SK-N-SH (cell line): ENCODE measurements at regions not wholly inside any gene's neighbourhood (a gene's known extent, or its start where the extent isn't known, plus 50 kb on each side); places are given as distances from the start of the nearest gene placed in this dataset.

Experiments
- CTCF ChIA-PET: fragments of 300-600, 350-600 bp; formaldehyde crosslinking; extraction: SDS; loops from one replicate; lab custom pipeline; 2021; lab: Yijun Ruan, JAX
- POLR2A ChIA-PET: fragments of 350-600 bp; sonication (Branson Sonifier 250); formaldehyde crosslinking; extraction: SDS; loops from one replicate; lab custom pipeline; 2020; ENCODE audit warnings: antibody characterized with exemption, inconsistent platforms; lab: Yijun Ruan, JAX
- DNase-seq: peaks from one replicate; pipeline ENCODE4 v3.0.0; 2012
- H2AFZ ChIP-seq: fragments of 200-600 bp; sonication (generic); 2 replicates; pipeline ENCODE4 v1.8.1; 2016; ENCODE audit warnings: antibody characterized with exemption, mild to moderate bottlenecking, low read depth
- H3F3A ChIP-seq: fragments of 200-600 bp; sonication (generic); replicated peaks from 2 replicates; pipeline ENCODE3; 2016; ENCODE audit warnings: antibody characterized with exemption, mild to moderate bottlenecking; ENCODE audit not compliant: insufficient read depth
- H3K27ac ChIP-seq, 2 experiments: fragments of 200-500 bp in 1 of 2; fragments of 200-600 bp in 1 of 2; sonication (Bioruptor generic) in 1 of 2; sonication (generic), shearing (Covaris generic) in 1 of 2; 2 replicates each; pipeline versions ENCODE4 v1.5.1 to v1.6.1; 2014 to 2016; ENCODE audit warnings: low read depth in 2 of 2, inconsistent platforms in 1 of 2, low read length in 1 of 2, mild to moderate bottlenecking in 1 of 2, mixed read lengths in 1 of 2
- H3K27me3 ChIP-seq: fragments of 200-600 bp; sonication (generic), shearing (Covaris generic); 2 replicates; pipeline ENCODE4 v1.6.1; 2016; ENCODE audit warnings: mixed run types; ENCODE audit not compliant: insufficient read depth
- H3K36me3 ChIP-seq, 2 experiments: fragments of 200-500 bp in 1 of 2; fragments of 200-600 bp in 1 of 2; sonication (Bioruptor generic) in 1 of 2; sonication (generic) in 1 of 2; replicated peaks in 1 of 2; 2 replicates each; pipeline versions ENCODE3 to v1.5.1; 2014 to 2016; ENCODE audit warnings: low read length in 1 of 2, mild to moderate bottlenecking in 1 of 2; ENCODE audit not compliant: insufficient read depth in 2 of 2, control insufficient read depth in 1 of 2
- H3K4me1 ChIP-seq, 2 experiments: fragments of 200-500 bp in 1 of 2; fragments of 200-600 bp in 1 of 2; sonication (Bioruptor generic) in 1 of 2; sonication (generic), shearing (Covaris generic) in 1 of 2; 2 replicates each; pipeline versions ENCODE4 v1.5.1 to v1.6.1; 2014 to 2016; ENCODE audit warnings: low read depth in 1 of 2, low read length in 1 of 2, mixed run types in 1 of 2; ENCODE audit not compliant: insufficient read depth in 2 of 2, control insufficient read depth in 1 of 2
- H3K4me2 ChIP-seq: fragments of 200-600 bp; sonication (generic), shearing (Covaris generic); 2 replicates; pipeline ENCODE4 v1.6.1; 2017; ENCODE audit warnings: mixed run types
- H3K4me3 ChIP-seq, 2 experiments: fragments of 200-500 bp in 1 of 2; fragments of 200-600 bp in 1 of 2; sonication (Bioruptor generic) in 1 of 2; sonication (generic), shearing (Covaris generic) in 1 of 2; 2 replicates each; pipeline versions ENCODE4 v1.5.1 to v1.8.1; 2014 to 2016; ENCODE audit warnings: low read depth in 2 of 2, inconsistent platforms in 1 of 2, low read length in 1 of 2, mild to moderate bottlenecking in 1 of 2, mixed read lengths in 1 of 2, moderate library complexity in 1 of 2
- H3K79me2 ChIP-seq: fragments of 200-600 bp; sonication (generic); 2 replicates; pipeline ENCODE4 v1.8.1; 2017; ENCODE audit warnings: mild to moderate bottlenecking; ENCODE audit not compliant: insufficient read depth
- H3K9ac ChIP-seq: fragments of 200-600 bp; sonication (generic); 2 replicates; pipeline ENCODE4 v1.6.1; 2017; ENCODE audit warnings: mixed run types
- H3K9me2 ChIP-seq: fragments of 200-600 bp; sonication (generic); 2 replicates; pipeline ENCODE4 v1.6.1; 2017; ENCODE audit warnings: mixed run types
- H3K9me3 ChIP-seq: fragments of 200-600 bp; sonication (generic); 2 replicates; pipeline ENCODE4 v1.6.1; 2017; ENCODE audit warnings: mixed run types, mild to moderate bottlenecking, moderate library complexity
- H4K20me1 ChIP-seq: fragments of 200-600 bp; sonication (generic); 2 replicates; pipeline ENCODE4 v1.6.1; 2017; ENCODE audit warnings: mild to moderate bottlenecking, mixed run types; ENCODE audit not compliant: insufficient read depth
- CHD2 ChIP-seq: fragments of 150-350 bp; IDR thresholded peaks from 2 replicates; pipeline ENCODE4 v1.6.1; 2018; ENCODE audit warnings: low read length; ENCODE audit not compliant: partially characterized antibody
- CTCF ChIP-seq: fragments of 200-600 bp; sonication (generic); IDR thresholded peaks from 2 replicates; pipeline ENCODE4 v1.6.1; 2017; ENCODE audit warnings: antibody characterized with exemption, mild to moderate bottlenecking, moderate library complexity
- EP300 ChIP-seq, 2 experiments: IDR thresholded peaks; 2 replicates each; pipeline versions ENCODE4 v1.4.0 to v1.6.1; 2012; ENCODE audit warnings: borderline replicate concordance in 1 of 2, low read depth in 1 of 2, low read length in 1 of 2
- EZH2phosphoT487 ChIP-seq: fragments of 200-600 bp; sonication (generic); IDR thresholded peaks from 2 replicates; pipeline ENCODE4 v1.6.1; 2017; ENCODE audit warnings: low read depth, mixed run types, mild to moderate bottlenecking, antibody characterized with exemption, moderate library complexity, borderline replicate concordance
- FOSL2 ChIP-seq: IDR thresholded peaks from 2 replicates; pipeline ENCODE4 v1.4.0; 2012; ENCODE audit warnings: low read depth, mild to moderate bottlenecking, moderate library complexity, borderline replicate concordance
- FOXM1 ChIP-seq: IDR thresholded peaks from 2 replicates; pipeline ENCODE4 v1.4.0; 2012; ENCODE audit warnings: low read depth, mild to moderate bottlenecking
- GABPA ChIP-seq: IDR thresholded peaks from 2 replicates; pipeline ENCODE4 v1.4.0; 2012; ENCODE audit warnings: low read depth, mild to moderate bottlenecking
- GATA2 ChIP-seq: sonication (generic); formaldehyde crosslinking; IDR thresholded peaks from 2 replicates; pipeline ENCODE4 v1.5.0; 2020; ENCODE audit warnings: mild to moderate bottlenecking, missing genetic modification reagents
- JUND ChIP-seq: IDR thresholded peaks from 2 replicates; pipeline ENCODE4 v1.4.0; 2012
- MAX ChIP-seq: IDR thresholded peaks from 2 replicates; pipeline ENCODE4 v1.4.0; 2012; ENCODE audit warnings: low read depth
- MXI1 ChIP-seq: IDR thresholded peaks from 2 replicates; pipeline ENCODE4 v1.6.1; 2012; ENCODE audit warnings: mild to moderate bottlenecking, low read depth, low read length, improper control_type of control experiment
- NFIC ChIP-seq: IDR thresholded peaks from 2 replicates; pipeline ENCODE4 v1.4.0; 2012; ENCODE audit warnings: borderline replicate concordance
- NRF1 ChIP-seq: IDR thresholded peaks from 2 replicates; pipeline ENCODE4 v1.6.1; 2012; ENCODE audit warnings: low read depth, mild to moderate bottlenecking, low read length
- PBX3 ChIP-seq: IDR thresholded peaks from 2 replicates; pipeline ENCODE4; 2012
- POLR2AphosphoS5 ChIP-seq: IDR thresholded peaks from 2 replicates; pipeline ENCODE4 v1.6.1; 2012; ENCODE audit warnings: low read depth, low read length
- RAD21 ChIP-seq: IDR thresholded peaks from 2 replicates; pipeline ENCODE4 v1.6.1; 2012; ENCODE audit warnings: mild to moderate bottlenecking, low read length
- RCOR1 ChIP-seq: fragments of 150-350 bp; IDR thresholded peaks from 2 replicates; pipeline ENCODE4 v1.6.1; 2017; ENCODE audit warnings: antibody characterized with exemption, low read length
- RFX5 ChIP-seq: IDR thresholded peaks from 2 replicates; pipeline ENCODE4 v1.6.1; 2012; ENCODE audit warnings: mild to moderate bottlenecking, improper control_type of control experiment, low read length
- RXRA ChIP-seq: IDR thresholded peaks from 2 replicates; pipeline ENCODE4 v1.4.0; 2012; ENCODE audit warnings: low read depth, mild to moderate bottlenecking, borderline replicate concordance
- SMC3 ChIP-seq: IDR thresholded peaks from 2 replicates; pipeline ENCODE4 v1.6.1; 2012; ENCODE audit warnings: low read depth, low read length, improper control_type of control experiment
- TAF1 ChIP-seq: IDR thresholded peaks from 2 replicates; pipeline ENCODE4 v1.6.1; 2012; ENCODE audit warnings: low read depth, mild to moderate bottlenecking, low read length, moderate library complexity, borderline replicate concordance
- TCF12 ChIP-seq: IDR thresholded peaks from 2 replicates; pipeline ENCODE4 v1.4.0; 2012
- TEAD4 ChIP-seq: IDR thresholded peaks from 2 replicates; pipeline ENCODE4 v1.4.0; 2012; ENCODE audit warnings: mild to moderate bottlenecking, borderline replicate concordance; ENCODE audit not compliant: insufficient read depth
- ZBTB33 ChIP-seq: IDR thresholded peaks from 2 replicates; pipeline ENCODE4 v1.4.0; 2012; ENCODE audit warnings: low read depth, borderline replicate concordance
- WGBS: methylation state at CpG from one replicate; pipeline ENCODE4 v1.1.6; 2017; ENCODE audit warnings: low lambda C conversion rate; 5-methylcytosine and 5-hydroxymethylcytosine counted together
- TF ChIP-seq, protein P1 (sequence below): IDR thresholded peaks from 2 replicates; pipeline ENCODE4 v1.6.1; 2012; ENCODE audit warnings: mild to moderate bottlenecking, low read depth, low read length, moderate library complexity

GRCh38 chr2:235171550-235172031 lies 219.8 kb downstream of the SH3BP4 start:
- Histone ChIP-seq H3K9me2 (no peaks in the 10 kb centered on the region), H3K27me3 (no peaks in the 10 kb centered on the region), H3K4me2 (peak overlapping the region; percentile 51; the same call in 1 of the 2 replicates), H3K4me1 (peaks cover 27 to 28% of the 10 kb centered on the region in 2 experiments; a peak in 3 of 4 replicates), H3K4me3 (no peak overlapping the region), H2AFZ (no peak overlapping the region), H3K9me3 (no peaks in the 10 kb centered on the region), H3K36me3 (no peaks in the 10 kb centered on the region), H3F3A (no peaks in the 10 kb centered on the region), H3K27ac (peak overlapping the region; percentile 21 to 54; a peak in 2 of 4 replicates), H4K20me1 (no peaks in the 10 kb centered on the region), H3K79me2 (no peaks in the 10 kb centered on the region), H3K9ac (no peak overlapping the region)
- CTCF ChIA-PET = interaction anchor here (0.8 kb wide), 1 partner anchor 51 kb away, joined by 3 read pairs; no protein-coding TSS in a partner anchor
- POLR2A ChIA-PET = no interaction called here
- 26% methylated on average over 3 of the region's 4 CpGs for WGBS
- DNase-seq = peak; percentile 32
- TF ChIP-seq TCF12 = peak; percentile 80
- no peak for TF ChIP-seq RFX5
- TF ChIP-seq RAD21 = no peak
- TF ChIP-seq FOXM1 = no peak
- TF ChIP-seq, protein P1, sequence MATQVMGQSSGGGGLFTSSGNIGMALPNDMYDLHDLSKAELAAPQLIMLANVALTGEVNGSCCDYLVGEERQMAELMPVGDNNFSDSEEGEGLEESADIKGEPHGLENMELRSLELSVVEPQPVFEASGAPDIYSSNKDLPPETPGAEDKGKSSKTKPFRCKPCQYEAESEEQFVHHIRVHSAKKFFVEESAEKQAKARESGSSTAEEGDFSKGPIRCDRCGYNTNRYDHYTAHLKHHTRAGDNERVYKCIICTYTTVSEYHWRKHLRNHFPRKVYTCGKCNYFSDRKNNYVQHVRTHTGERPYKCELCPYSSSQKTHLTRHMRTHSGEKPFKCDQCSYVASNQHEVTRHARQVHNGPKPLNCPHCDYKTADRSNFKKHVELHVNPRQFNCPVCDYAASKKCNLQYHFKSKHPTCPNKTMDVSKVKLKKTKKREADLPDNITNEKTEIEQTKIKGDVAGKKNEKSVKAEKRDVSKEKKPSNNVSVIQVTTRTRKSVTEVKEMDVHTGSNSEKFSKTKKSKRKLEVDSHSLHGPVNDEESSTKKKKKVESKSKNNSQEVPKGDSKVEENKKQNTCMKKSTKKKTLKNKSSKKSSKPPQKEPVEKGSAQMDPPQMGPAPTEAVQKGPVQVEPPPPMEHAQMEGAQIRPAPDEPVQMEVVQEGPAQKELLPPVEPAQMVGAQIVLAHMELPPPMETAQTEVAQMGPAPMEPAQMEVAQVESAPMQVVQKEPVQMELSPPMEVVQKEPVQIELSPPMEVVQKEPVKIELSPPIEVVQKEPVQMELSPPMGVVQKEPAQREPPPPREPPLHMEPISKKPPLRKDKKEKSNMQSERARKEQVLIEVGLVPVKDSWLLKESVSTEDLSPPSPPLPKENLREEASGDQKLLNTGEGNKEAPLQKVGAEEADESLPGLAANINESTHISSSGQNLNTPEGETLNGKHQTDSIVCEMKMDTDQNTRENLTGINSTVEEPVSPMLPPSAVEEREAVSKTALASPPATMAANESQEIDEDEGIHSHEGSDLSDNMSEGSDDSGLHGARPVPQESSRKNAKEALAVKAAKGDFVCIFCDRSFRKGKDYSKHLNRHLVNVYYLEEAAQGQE = no peak
- peak; percentile 39; the same call in 1 of the 2 replicates for TF ChIP-seq FOSL2
- peak; percentile 61 for TF ChIP-seq GATA2
- TF ChIP-seq RCOR1 = no peak
- no peak; the same call in 1 of the 2 replicates for TF ChIP-seq JUND
- no peak for TF ChIP-seq POLR2AphosphoS5
- peak in 1 of 2 experiments; percentile 67; a peak in 3 of 4 replicates for TF ChIP-seq EP300 (IDR thresholded peaks at IDR 0.05; ENCODE audit: borderline replicate concordance in 1 of 2, low read depth in 1 of 2, low read length in 1 of 2)
- no peak for TF ChIP-seq CTCF
- TF ChIP-seq MXI1 = no peak
- TF ChIP-seq SMC3 = no peak
- peak; percentile 61 for TF ChIP-seq PBX3
- TF ChIP-seq GABPA = no peak; the same call in 1 of the 2 replicates
- TF ChIP-seq ZBTB33 = peak; percentile 18; the same call in 1 of the 2 replicates
- 0 out of 2 replicates have a peak, but pooled peaks have one; percentile 6 for TF ChIP-seq NFIC
- TF ChIP-seq MAX = no peak
- TF ChIP-seq TEAD4 = no peak
- no peak for TF ChIP-seq CHD2
- TF ChIP-seq TAF1 = no peak
- no peak for TF ChIP-seq RXRA
- TF ChIP-seq EZH2phosphoT487 = no peak
- no peak for TF ChIP-seq NRF1
